ENCODE measurements at regions not wholly inside any gene's neighbourhood (a gene's known extent, or its start where the extent isn't known, plus 50 kb on each side); places are given as distances from the start of the nearest gene placed in this dataset.

GRCh38 chr9:99296291-99296951, 74.3 kb downstream of the SEC61B start:
- intact Hi-C loops (cut with DNase I, micrococcal nuclease) = no loop called here

GRCh38 chr9:99298614-99299013, 76.5 kb downstream of the SEC61B start:
- intact Hi-C loops (cut with DNase I, micrococcal nuclease) = no loop called here
- no peak for TF ChIP-seq CTCF (IDR thresholded peaks at IDR 0.05)
- H3K27ac ChIP-seq (ENCODE audit: low read depth in 1 of 2, low read length in 2 of 2) = no peak overlapping the region
- no peak overlapping the region for H3K27ac Mint-ChIP-seq
- no peaks in the 10 kb centered on the region for H3K27me3 Mint-ChIP-seq
- no peaks in the 10 kb centered on the region for H3K9me3 ChIP-seq (ENCODE audit: control insufficient read depth in 1 of 2, insufficient read depth in 1 of 2, low read length in 2 of 2)
- H3K4me3 Mint-ChIP-seq = no peak overlapping the region
- ATAC-seq (ENCODE audit: poor library complexity) (no peak), DNase-seq (no peak)
- peaks cover 3% of the 10 kb centered on the region for H3K4me1 ChIP-seq (ENCODE audit: insufficient read depth, low read length)
- H3K36me3 ChIP-seq (ENCODE audit: insufficient read depth, low read length) = no peaks in the 10 kb centered on the region
- H3K36me3 Mint-ChIP-seq (ENCODE audit: low read depth) = no peaks in the 10 kb centered on the region
- peaks cover 6% of the 10 kb centered on the region for H3K4me1 Mint-ChIP-seq (ENCODE audit: low read depth)
- ChIA-PET CTCF (no interaction called here), POLR2A (no interaction called here)
- H3K27me3 ChIP-seq (ENCODE audit: control insufficient read depth in 1 of 2, insufficient read depth in 2 of 2, low read length in 2 of 2) = peaks cover 0 to 9% of the 10 kb centered on the region in 2 experiments
- no peak overlapping the region for H3K4me3 ChIP-seq (ENCODE audit: low read length)
- H3K9me3 Mint-ChIP-seq = no peaks in the 10 kb centered on the region

More at GRCh38 chr9:99296291-99296951, 74.3 kb downstream of the SEC61B start:
- CTCF ChIA-PET = no interaction called here
- POLR2A ChIA-PET = interaction anchor here (0.6 kb wide), 2 partner anchors 566 to 610 kb away, joined by 3 read pairs; partner anchors contain the start of gene STX17
- Histone ChIP-seq H3K9me3 (ENCODE audit: control insufficient read depth in 1 of 2, insufficient read depth in 1 of 2, low read length in 2 of 2) (no peaks in the 10 kb centered on the region), H3K4me3 (ENCODE audit: low read length) (no peak overlapping the region), H3K4me1 (ENCODE audit: insufficient read depth, low read length) (peaks cover 3% of the 10 kb centered on the region), H3K27ac (ENCODE audit: low read depth in 1 of 2, low read length in 2 of 2) (no peak overlapping the region), H3K27me3 (ENCODE audit: control insufficient read depth in 1 of 2, insufficient read depth in 2 of 2, low read length in 2 of 2) (peaks cover 4% of the 10 kb centered on the region in 2 experiments), H3K36me3 (ENCODE audit: insufficient read depth, low read length) (no peaks in the 10 kb centered on the region)
- peaks cover 6% of the 10 kb centered on the region for H3K4me1 Mint-ChIP-seq (ENCODE audit: low read depth)
- no peaks in the 10 kb centered on the region for H3K9me3 Mint-ChIP-seq
- peak overlapping the region; percentile 45 for H3K4me3 Mint-ChIP-seq
- ATAC-seq (ENCODE audit: poor library complexity) = peak; percentile 82
- peak overlapping the region; percentile 48 for H3K27ac Mint-ChIP-seq
- TF ChIP-seq CTCF (IDR thresholded peaks at IDR 0.05) = no peak
- DNase-seq = peak in 12 of 14 experiments; percentile 3 to 53 (median 33)
- H3K27me3 Mint-ChIP-seq = no peaks in the 10 kb centered on the region
- no peaks in the 10 kb centered on the region for H3K36me3 Mint-ChIP-seq (ENCODE audit: low read depth)

GRCh38 chr9:99299211-99300102, 77.4 kb downstream of the SEC61B start:
- no peak for TF ChIP-seq CTCF (IDR thresholded peaks at IDR 0.05)
- no peaks in the 10 kb centered on the region for H3K36me3 Mint-ChIP-seq (ENCODE audit: low read depth)
- DNase-seq = no peak
- POLR2A ChIA-PET = no interaction called here
- Histone ChIP-seq H3K27ac (ENCODE audit: low read depth in 1 of 2, low read length in 2 of 2) (no peak overlapping the region), H3K9me3 (ENCODE audit: control insufficient read depth in 1 of 2, insufficient read depth in 1 of 2, low read length in 2 of 2) (no peaks in the 10 kb centered on the region), H3K4me3 (ENCODE audit: low read length) (no peak overlapping the region), H3K27me3 (ENCODE audit: control insufficient read depth in 1 of 2, insufficient read depth in 2 of 2, low read length in 2 of 2) (peaks cover 0 to 9% of the 10 kb centered on the region in 2 experiments), H3K36me3 (ENCODE audit: insufficient read depth, low read length) (no peaks in the 10 kb centered on the region), H3K4me1 (ENCODE audit: insufficient read depth, low read length) (peaks cover 3% of the 10 kb centered on the region)
- H3K27me3 Mint-ChIP-seq = no peaks in the 10 kb centered on the region
- H3K4me1 Mint-ChIP-seq (ENCODE audit: low read depth) = peaks cover 6% of the 10 kb centered on the region
- no peak overlapping the region for H3K27ac Mint-ChIP-seq
- no peak for ATAC-seq (ENCODE audit: poor library complexity)
- CTCF ChIA-PET = no interaction called here
- no peaks in the 10 kb centered on the region for H3K9me3 Mint-ChIP-seq
- intact Hi-C loops (cut with DNase I, micrococcal nuclease) = no loop called here
- no peak overlapping the region for H3K4me3 Mint-ChIP-seq

Measured in CD4-positive, alpha-beta T cell (primary cell).